ENCODE measurements at regions not wholly inside any gene's neighbourhood (a gene's known extent, or its start where the extent isn't known, plus 50 kb on each side); places are given as distances from the start of the nearest gene placed in this dataset.

- FAIRE-seq (no peak), DNase-seq (ENCODE audit: low read depth) (no peak)
- no peaks in the 10 kb centered on the region for H3K36me3 ChIP-seq (ENCODE audit: insufficient read depth, low read length)
- no peaks in the 10 kb centered on the region for H3K27me3 ChIP-seq (ENCODE audit: insufficient read depth, low read length)
- H3K4me3 ChIP-seq (ENCODE audit: insufficient read depth, low read depth, low read length) = no peak overlapping the region
- no peak overlapping the region for H3K9ac ChIP-seq (ENCODE audit: low read length)
- no peaks in the 10 kb centered on the region for H3K36me3 Mint-ChIP-seq (ENCODE audit: low read depth, unreplicated experiment)
- no peaks in the 10 kb centered on the region for H3K79me2 ChIP-seq (ENCODE audit: insufficient read depth, low read length)
- no peak overlapping the region for H3K27ac Mint-ChIP-seq (ENCODE audit: unreplicated experiment)
- H3K27me3 Mint-ChIP-seq (ENCODE audit: low read depth, unreplicated experiment) = no peaks in the 10 kb centered on the region
- peaks cover 4% of the 10 kb centered on the region for H3K9me3 Mint-ChIP-seq (ENCODE audit: unreplicated experiment)
- H3K4me1 Mint-ChIP-seq (ENCODE audit: low read depth, unreplicated experiment) = no peaks in the 10 kb centered on the region
- no peak overlapping the region for H3K27ac ChIP-seq (ENCODE audit: low read depth, low read length)
- no peak overlapping the region for H2AFZ ChIP-seq (ENCODE audit: low read depth, low read length)
- no peaks in the 10 kb centered on the region for H3K4me1 ChIP-seq (ENCODE audit: insufficient read depth, low read length)
- H4K20me1 ChIP-seq (ENCODE audit: insufficient read depth, low read length) = no peaks in the 10 kb centered on the region
- H3K4me3 Mint-ChIP-seq (ENCODE audit: unreplicated experiment) = no peak overlapping the region
- H3K4me2 ChIP-seq (ENCODE audit: low read length) = no peak overlapping the region
- TF ChIP-seq EZH2 (IDR thresholded peaks at IDR 0.05; ENCODE audit: insufficient read depth, low read length) (no peak), CTCF (IDR thresholded peaks at IDR 0.05; ENCODE audit: insufficient read depth, low read depth, low read length) (no peak)
- H3K9me3 ChIP-seq (ENCODE audit: insufficient read depth, low read depth, low read length) = no peaks in the 10 kb centered on the region
Observed at GRCh38 chr12:18192119-18192518, 69.2 kb upstream of the PIK3C2G start.

GRCh38 chr12:18183141-18183540 is 78.2 kb upstream of the PIK3C2G start:
- H3K4me3 ChIP-seq (ENCODE audit: insufficient read depth, low read depth, low read length) = no peak overlapping the region
- Mint-ChIP-seq H3K36me3 (ENCODE audit: low read depth, unreplicated experiment) (no peaks in the 10 kb centered on the region), H3K9me3 (ENCODE audit: unreplicated experiment) (peaks cover 1% of the 10 kb centered on the region), H3K27me3 (ENCODE audit: low read depth, unreplicated experiment) (no peaks in the 10 kb centered on the region), H3K4me3 (ENCODE audit: unreplicated experiment) (no peak overlapping the region), H3K4me1 (ENCODE audit: low read depth, unreplicated experiment) (no peaks in the 10 kb centered on the region), H3K27ac (ENCODE audit: unreplicated experiment) (no peak overlapping the region)
- no peaks in the 10 kb centered on the region for H3K27me3 ChIP-seq (ENCODE audit: insufficient read depth, low read length)
- DNase-seq (ENCODE audit: low read depth) (no peak), FAIRE-seq (no peak)
- no peak overlapping the region for H3K27ac ChIP-seq (ENCODE audit: low read depth, low read length)
- no peaks in the 10 kb centered on the region for H4K20me1 ChIP-seq (ENCODE audit: insufficient read depth, low read length)
- no peak overlapping the region for H3K9ac ChIP-seq (ENCODE audit: low read length)
- H3K79me2 ChIP-seq (ENCODE audit: insufficient read depth, low read length) = no peaks in the 10 kb centered on the region
- no peak overlapping the region for H2AFZ ChIP-seq (ENCODE audit: low read depth, low read length)
- TF ChIP-seq EZH2 (IDR thresholded peaks at IDR 0.05; ENCODE audit: insufficient read depth, low read length) (no peak), CTCF (IDR thresholded peaks at IDR 0.05; ENCODE audit: insufficient read depth, low read depth, low read length) (no peak)
- no peaks in the 10 kb centered on the region for H3K36me3 ChIP-seq (ENCODE audit: insufficient read depth, low read length)
- H3K9me3 ChIP-seq (ENCODE audit: insufficient read depth, low read depth, low read length) = no peaks in the 10 kb centered on the region
- no peak overlapping the region for H3K4me2 ChIP-seq (ENCODE audit: low read length)
- no peaks in the 10 kb centered on the region for H3K4me1 ChIP-seq (ENCODE audit: insufficient read depth, low read length)

GRCh38 chr12:18171571-18171970 is 81.6 kb upstream of the RERGL start:
- no peak overlapping the region for H3K27ac ChIP-seq (ENCODE audit: low read depth, low read length)
- Mint-ChIP-seq H3K27ac (ENCODE audit: unreplicated experiment) (no peak overlapping the region), H3K4me3 (ENCODE audit: unreplicated experiment) (no peak overlapping the region), H3K4me1 (ENCODE audit: low read depth, unreplicated experiment) (no peaks in the 10 kb centered on the region), H3K9me3 (ENCODE audit: unreplicated experiment) (peaks cover 12% of the 10 kb centered on the region), H3K27me3 (ENCODE audit: low read depth, unreplicated experiment) (no peaks in the 10 kb centered on the region), H3K36me3 (ENCODE audit: low read depth, unreplicated experiment) (peaks cover 4% of the 10 kb centered on the region)
- H3K36me3 ChIP-seq (ENCODE audit: insufficient read depth, low read length) = no peaks in the 10 kb centered on the region
- TF ChIP-seq CTCF (IDR thresholded peaks at IDR 0.05; ENCODE audit: insufficient read depth, low read depth, low read length) (no peak), EZH2 (IDR thresholded peaks at IDR 0.05; ENCODE audit: insufficient read depth, low read length) (no peak)
- DNase-seq (ENCODE audit: low read depth) = peak; percentile 49
- no peak overlapping the region for H3K4me3 ChIP-seq (ENCODE audit: insufficient read depth, low read depth, low read length)
- no peak overlapping the region for H2AFZ ChIP-seq (ENCODE audit: low read depth, low read length)
- FAIRE-seq = no peak
- no peaks in the 10 kb centered on the region for H4K20me1 ChIP-seq (ENCODE audit: insufficient read depth, low read length)
- no peaks in the 10 kb centered on the region for H3K27me3 ChIP-seq (ENCODE audit: insufficient read depth, low read length)
- H3K4me1 ChIP-seq (ENCODE audit: insufficient read depth, low read length) = no peaks in the 10 kb centered on the region
- no peak overlapping the region for H3K4me2 ChIP-seq (ENCODE audit: low read length)
- no peaks in the 10 kb centered on the region for H3K79me2 ChIP-seq (ENCODE audit: insufficient read depth, low read length)
- H3K9ac ChIP-seq (ENCODE audit: low read length) = no peak overlapping the region
- H3K9me3 ChIP-seq (ENCODE audit: insufficient read depth, low read depth, low read length) = peaks cover 3% of the 10 kb centered on the region
